LoVo (cell line): ENCODE measurements at regions not wholly inside any gene's neighbourhood (a gene's known extent, or its start where the extent isn't known, plus 50 kb on each side); places are given as distances from the start of the nearest gene placed in this dataset.

ENCODE experiments used
- DNase-seq: peaks from one replicate; pipeline ENCODE4 v3.0.0-alpha.2; 2016; ENCODE audit warnings: low spot score

DNA sequence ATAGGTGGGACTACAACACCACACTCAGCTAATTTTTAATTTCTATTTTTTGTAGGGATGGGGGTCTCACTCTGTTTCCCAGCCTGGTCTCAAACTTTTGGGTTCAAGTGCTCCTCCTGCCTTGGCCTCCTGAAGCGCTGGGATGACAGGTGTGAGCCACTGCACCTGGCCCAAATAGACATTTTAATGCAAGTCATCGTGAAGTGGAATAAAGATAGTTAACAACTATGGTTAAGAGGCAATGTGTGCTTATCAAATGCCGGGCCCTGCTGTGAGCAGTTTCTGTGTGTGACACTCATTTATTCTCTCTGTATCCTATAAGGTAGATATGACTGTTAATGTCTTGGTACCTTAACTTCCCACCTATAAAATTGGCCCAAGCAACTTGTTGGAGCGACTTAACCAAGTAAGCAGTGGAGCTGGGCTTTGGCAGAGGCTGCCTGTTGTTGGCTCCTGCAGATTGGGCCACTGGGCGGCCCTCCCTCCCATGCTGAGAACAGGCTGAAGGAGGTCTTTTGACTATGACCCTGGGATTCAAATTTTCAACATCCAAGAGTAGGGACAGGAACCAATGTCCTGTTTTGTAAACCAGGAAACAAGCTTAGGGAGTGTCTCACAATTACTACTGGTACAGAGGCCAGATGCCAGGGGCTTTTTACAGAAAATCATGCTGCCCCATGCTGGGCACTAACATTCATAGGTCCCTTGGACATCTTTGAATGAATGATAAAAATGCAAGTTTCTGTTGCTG lies 450.7 kb downstream of the TSHZ3 start:
- DNase-seq = no peak

DNA sequence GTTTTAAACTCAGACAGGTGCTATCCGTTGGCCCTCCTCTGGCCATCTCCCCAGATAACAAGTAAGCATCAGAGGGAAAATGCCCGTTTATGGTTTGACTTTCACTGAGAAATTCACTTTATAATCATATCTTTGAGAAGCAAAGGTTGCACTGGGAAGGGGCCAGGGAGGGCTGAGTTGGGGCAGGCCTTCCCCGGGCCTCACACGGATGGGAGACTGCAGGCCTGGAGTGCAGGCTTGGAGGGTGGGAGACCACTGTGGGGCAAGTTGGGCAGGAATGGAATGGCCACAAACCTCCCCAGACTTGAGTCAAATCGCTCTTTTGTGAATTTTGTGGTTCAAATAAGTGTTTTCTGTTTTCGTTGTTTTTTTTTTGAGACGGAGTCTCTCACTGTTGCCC lies 451.7 kb downstream of the TSHZ3 start:
- no peak for DNase-seq

DNA sequence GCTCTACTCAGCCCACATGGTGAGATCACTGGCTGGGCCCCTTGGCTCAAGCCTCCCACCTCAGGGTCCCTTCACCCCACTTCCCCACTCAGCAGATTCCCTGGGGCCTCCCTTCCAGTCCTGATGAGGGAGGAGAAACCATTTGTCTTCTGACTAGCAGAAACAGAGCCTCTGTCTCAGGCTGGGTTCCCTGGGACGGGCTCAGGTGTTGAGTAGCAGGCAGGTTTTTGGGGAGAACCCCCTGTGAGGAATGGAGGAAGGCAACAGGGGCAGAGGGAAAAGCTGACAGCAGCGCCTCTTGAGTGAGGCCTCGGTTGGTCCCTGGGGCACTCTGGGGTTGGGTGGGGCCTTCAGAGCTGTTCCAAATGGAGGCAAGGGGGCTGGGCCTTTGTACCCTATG lies 452.2 kb downstream of the TSHZ3 start:
- no peak for DNase-seq

DNA sequence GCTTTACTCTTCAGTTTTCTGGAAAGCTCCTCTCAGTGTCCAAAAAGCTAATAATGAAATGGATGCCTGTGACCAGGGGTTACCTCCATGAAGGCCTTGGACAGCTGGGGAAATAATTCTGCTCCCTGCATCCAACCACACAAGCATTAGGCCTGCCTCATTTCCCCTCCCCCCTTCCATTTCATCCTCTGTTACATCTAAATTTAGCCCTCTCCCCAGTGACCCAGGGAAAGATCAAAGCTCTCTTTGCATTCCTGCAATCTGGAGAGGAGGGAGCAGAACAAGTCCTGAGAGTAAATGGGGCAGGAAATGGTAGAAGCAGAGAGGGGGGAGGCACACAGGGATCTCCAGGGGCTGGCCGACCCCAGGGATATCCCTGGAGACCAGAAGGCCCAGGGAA lies 452.7 kb downstream of the TSHZ3 start:
- DNase-seq = no peak

DNA sequence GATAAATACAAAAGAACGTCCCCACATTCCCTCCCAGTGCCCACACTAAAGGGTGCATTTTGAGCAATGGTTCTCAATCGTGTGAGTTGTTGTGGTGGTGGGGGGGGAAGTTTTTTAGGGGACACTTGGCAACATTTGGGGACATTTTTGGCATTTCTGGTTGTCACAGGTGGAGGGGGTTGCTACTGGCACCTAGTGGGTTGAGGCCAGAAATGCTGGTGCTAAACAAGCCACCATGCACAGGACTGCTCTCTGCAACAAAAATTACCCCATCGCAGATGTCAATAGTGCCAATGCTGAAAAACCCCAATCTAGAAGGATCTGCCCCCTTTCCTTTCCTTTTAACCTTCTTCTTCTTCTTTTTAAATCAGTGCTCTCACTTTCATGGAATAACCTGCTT lies 453.3 kb downstream of the TSHZ3 start:
- DNase-seq = no peak

DNA sequence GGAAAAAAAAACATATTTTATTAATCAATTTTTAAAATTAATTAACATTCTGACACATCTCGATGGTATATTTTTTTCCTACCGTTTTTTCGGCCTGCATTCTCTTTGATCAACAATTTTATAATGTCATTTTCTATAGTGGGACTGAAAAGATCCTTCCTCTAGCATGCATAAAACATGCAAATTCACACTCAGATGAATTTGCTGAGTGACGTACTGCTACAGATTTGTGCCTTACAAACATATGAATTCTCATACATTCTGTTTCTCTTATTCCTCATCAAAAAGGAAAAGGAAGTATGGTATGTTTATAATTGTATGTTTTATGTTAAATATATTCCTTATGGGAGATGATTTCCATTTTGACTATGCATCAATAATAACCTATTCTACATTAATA lies 458.2 kb downstream of the TSHZ3 start:
- no peak for DNase-seq

DNA sequence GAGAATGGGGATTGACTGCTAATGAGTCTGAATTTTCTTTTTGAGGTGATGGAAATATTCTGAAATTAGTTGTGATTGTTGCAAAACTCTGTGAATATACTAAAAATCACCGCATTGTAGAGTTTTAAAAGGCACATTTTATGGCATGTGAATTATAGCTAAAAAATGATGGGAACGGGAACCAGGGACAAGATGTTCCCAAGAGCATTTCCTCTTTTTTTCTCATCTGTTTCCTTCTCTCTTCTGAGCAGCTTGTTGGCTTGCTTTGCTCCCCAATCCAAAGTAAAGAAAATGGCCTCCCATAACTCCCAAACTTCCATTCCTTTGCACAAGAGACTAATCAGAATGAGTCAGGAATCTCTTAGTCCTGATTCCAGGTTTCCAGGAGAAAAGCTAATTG lies 459.2 kb downstream of the TSHZ3 start:
- no peak for DNase-seq

DNA sequence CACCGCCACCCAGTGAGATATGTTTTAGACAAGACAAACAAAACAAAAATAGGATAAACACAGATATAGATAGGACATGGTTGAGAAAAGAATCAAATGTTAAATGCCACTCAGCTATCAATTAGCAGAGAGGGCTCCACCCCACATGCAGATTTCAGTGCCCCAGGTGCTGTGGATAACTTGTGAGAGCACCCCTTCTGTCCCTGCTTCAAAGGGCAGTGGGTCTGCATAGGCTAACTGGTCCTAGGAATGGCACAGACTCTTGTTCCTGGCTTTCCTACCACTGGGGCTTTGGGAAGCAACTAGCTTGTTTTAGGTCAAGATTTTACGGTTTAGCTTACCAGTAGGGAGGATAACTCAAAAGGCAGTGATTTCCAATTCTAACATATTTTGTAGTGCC lies 460.3 kb downstream of the TSHZ3 start:
- DNase-seq = no peak

DNA sequence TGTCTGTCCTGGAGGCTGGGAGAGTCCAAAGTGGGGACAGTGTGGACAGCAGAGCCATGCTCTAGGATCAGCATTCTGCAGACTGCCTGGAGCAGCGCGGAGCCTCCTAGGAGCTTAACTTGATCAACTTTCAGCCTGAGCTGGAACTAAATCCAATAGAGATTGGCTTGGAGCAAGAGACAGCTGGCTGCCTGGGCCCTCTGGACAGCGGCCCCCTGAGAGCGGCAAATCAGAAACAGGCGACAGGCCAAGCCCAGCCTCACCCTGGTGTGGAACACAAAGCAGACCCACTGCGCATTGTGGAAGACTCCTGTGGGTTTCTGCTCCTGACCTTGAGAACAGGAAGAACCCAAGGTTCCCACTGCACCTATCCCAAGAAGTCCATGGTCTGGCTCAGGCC lies 462.2 kb downstream of the TSHZ3 start:
- no peak for DNase-seq

DNA sequence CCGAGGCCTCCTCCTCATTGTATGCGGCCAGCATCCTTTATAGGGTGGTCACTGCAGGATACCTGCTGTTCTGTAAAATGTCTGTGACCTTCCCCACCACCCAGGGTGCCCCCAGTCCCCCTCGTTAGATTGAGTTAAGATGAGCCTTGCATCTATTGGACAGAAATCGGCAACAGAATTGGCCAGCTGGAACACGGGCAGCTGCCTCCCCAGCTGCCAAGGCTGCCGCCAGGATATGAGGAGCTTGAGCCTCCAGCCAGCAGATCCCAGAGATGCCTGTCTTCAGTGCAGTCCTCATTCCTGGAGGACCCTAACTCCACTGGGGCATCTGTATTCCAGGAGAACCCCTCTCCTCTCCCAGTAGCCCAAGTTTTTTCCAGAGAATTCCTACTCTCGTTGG lies 463.0 kb downstream of the TSHZ3 start:
- DNase-seq = no peak

DNA sequence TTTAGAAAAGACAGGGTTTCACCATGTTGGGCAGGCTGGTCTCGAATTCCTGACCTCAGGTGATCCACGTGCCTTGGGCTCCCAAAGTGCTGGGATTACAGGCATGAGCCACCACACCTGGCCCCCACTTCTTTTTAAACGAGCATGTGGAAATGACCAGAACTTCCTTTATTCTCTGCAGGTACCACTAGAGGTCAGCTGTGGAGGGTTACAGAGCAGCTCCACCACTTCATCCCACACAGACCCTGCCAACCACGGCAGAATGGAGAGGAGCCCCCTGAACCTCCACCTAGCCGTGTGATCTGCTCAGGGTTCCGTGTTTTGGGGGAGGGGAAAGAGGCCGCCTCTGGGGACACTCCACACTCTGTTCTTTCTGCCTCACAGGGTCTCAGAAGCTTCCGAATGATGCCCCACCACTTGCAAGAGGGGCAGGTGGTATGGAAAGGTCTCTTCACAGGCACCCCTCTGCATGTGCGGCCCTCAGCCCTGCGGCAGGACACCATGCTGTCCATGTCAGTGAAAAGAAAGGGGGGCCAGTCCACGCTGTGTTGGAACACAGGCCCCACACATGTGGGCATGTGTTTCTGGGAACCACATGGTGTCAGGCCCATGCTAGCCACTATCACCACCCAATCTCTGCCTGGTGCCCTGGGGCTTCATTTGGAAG lies 465.0 kb downstream of the TSHZ3 start:
- DNase-seq = no peak

DNA sequence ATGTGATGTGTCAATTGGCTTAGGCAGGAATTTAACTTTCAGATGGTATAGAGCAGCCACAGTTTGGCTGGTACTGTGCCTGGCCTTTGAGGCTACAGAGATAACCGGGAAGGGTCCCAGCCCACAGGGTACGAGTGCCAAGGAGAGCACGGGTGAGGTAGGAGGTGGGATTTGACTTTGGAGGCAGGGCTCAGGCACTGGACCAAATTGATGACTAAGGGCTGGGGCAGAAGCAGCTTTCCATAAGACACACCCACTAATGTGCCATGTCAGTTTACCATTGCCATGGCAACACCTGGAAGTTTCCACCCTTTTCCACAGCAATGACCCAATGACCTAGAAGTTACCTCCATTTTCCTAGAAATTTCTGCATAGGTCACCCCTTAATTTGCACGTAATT lies 466.2 kb downstream of the TSHZ3 start:
- DNase-seq = no peak

DNA sequence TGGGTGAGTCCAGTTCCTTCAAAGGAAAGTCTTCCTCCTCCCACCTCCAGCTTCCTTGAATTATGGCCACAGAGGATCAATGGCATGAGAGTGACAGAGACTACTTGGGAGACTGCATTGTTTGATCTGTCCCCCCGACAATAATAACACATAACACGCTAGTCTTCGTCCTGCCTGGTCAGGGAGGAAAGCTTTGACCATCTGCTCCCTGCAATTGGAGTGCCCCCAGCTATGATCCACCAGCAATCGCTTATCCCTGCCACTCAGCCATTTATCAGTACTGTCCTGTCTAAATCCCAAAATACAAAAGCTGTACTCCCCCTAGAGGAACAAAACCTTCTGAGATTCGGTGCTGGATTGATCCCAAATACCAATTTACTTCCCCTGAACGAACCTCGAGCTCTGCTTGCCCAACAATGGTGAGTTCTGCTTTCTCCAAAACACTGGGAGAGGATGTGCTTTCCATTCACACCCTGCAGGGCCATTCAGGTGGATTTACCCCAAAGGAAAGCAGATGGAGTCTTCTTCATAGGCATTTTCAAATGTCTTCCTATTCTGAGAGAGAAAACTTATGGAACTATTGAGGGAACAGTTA lies 466.7 kb downstream of the TSHZ3 start:
- no peak for DNase-seq

DNA sequence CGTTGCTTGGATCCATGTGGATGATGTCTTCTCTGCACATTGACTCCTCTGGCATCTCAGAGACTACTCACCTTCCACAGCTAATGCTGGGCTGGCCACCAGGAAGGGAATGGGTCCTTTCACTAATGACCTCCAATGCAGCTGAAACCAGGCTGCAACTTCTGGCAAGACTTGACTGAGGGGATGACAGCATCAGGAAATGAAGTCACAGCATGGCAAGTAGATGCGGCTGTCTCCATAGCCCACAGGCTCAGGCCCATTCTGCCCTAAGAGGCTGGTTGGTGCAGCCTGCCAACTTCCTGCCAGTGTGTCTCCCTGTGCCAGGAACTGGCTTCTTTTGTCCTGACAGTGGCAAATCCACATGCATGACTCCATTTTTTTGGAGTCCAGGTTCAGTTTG lies 467.3 kb downstream of the TSHZ3 start:
- no peak for DNase-seq

DNA sequence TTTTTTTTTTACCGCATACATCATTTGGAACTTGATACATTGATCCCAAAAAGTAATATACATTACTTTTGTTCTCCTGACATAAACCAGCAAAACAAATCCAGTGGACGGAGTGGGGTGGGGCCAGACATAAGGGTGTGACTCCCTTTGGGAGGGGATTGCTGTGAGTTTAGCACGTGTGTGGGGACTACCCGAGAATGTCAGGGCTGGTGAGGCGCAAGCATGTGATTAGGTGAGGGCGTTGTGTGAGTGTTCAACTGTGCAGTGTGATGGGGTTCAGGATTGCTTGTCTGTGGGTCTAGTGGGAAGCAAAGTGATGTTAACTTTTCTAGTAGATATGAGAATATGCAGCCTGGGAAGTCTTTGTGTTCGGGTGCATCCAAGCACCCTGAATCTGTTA lies 468.0 kb downstream of the TSHZ3 start:
- no peak for DNase-seq

DNA sequence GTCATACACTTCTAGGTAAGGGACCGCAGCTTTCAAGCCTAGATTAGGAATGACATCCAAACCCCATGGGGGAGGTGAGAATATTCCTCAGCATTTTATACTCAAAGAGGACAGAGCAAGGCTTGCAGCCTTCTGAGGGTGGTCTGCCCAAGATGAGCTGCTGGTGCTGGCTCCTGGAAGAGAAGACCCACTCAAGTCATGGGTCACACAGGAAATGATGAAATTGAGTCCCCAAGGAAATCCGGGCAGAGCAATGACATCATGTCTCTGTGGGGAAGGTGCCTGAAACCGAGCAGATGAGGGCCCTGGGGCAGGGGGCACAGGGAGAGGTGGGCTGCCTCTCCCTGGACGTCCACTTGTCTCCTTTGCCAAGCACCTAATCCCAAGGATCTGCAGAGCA lies 468.7 kb downstream of the TSHZ3 start:
- DNase-seq = no peak

DNA sequence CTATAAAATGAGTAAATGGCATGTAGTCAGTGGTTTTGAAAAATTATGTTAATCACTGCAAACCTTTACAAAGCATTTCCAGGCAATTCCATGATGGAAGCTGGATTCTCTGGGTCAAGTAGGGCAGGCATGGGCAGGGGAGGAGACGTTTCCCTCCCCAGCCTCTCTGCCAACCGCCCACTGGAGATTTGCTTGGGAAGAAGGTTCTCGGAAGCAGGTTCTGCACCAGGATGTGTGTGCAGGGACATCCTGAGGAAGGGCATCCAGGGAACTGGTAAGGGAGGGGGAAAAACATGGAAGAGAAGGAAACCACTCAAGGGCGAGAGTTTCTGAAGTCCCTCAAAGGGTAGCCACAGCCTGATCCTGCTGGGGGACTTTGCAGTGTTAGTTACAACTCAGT lies 469.1 kb downstream of the TSHZ3 start:
- DNase-seq = no peak

DNA sequence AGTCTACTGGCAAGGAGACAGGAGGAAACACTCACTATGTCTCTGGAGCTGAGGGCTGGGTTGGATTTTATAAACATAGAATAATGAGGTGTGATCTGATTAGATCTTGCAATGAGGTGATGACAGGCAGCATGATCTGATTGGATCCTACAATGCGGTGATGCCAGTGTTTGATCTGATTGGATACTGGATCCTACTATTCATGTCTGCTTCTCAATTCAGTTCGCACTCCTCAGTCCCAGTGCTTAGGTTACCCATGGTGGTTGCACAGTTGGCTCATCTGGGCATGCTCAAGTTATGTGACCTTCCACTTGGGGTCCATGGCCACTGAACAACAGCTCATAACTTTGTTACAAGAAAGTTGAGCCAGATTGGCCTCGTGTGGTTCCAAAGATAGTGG lies 469.5 kb downstream of the TSHZ3 start:
- no peak for DNase-seq

DNA sequence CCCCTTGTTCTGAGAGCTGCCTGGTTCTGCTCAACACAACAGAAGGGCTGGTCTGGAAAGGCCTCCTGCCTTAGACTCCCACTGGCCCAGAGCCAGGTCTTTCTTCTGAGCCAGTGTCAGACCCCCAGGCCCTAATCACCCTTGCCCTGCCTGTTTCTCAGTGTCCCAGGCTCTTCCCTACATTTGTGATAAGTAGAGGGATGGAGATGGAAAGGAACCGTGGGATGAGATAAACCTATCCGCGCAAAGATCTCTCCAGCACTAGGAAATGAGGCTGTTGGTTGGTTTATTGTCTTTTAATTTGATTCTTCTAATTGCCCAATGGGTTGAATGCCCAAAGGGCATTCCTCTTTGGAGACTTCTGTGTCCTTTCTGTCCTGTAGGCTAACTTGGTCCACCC lies 470.0 kb downstream of the TSHZ3 start:
- no peak for DNase-seq

DNA sequence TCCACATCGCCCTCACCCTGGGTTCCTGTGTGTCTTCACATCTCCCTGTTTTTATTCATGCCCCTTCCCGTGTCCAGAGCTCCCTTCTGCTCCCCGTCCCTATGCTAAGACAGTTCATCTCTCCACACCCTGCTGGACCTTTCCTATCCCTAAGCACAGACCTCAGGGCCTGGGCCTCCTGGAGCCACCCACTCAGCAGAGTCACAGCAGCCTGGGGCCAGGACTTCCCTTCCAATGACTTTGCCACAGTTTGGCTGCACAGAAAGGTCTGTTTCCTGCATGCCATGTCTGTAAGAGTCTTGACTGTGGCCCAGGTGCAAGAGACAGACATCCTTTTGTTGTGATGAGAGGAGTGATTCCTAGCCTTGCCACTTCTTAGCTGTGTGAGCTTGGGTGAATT lies 470.7 kb downstream of the TSHZ3 start:
- DNase-seq = no peak

DNA sequence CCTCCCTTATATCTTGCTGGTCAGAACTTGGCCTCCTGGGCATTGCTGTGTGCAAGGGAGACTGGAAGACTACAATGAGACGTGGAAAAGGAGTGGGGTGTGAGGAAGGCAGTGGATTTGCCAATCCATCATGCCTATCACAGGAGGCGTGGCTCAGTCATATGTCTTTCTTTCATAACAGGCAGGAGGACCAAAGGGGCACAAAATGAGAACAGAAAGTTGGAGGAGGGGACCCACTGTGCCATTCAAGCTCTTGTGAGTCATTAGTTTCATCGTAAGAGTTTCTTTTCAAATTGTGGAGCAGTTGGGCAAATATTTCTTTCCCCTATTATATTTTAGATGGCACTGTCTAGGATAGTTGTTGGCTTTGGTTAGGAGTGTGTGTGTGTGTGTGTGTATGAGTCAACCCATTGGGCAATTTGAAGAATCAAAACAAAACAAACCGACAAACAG lies 471.5 kb downstream of the TSHZ3 start:
- DNase-seq = no peak

DNA sequence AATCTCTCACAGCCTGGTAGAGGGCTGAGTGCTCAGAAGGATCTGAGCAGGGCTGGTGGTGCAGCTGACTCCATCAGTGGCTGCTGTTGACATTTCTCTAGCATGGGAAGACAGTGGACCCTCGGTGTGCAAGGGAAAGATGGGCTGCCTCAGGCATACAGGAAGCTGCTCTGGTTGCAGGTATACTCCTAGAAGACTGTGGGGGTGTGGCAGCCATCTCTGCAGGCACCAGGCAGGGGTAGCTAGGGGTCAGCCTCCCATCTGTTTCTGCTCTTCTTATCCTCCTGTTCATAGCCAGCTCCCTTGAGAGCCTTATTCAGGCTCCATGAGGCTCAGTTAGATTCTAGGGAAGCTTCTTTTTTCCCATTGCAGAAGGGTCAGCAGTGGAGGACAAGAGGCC lies 475.5 kb downstream of the TSHZ3 start:
- no peak for DNase-seq

DNA sequence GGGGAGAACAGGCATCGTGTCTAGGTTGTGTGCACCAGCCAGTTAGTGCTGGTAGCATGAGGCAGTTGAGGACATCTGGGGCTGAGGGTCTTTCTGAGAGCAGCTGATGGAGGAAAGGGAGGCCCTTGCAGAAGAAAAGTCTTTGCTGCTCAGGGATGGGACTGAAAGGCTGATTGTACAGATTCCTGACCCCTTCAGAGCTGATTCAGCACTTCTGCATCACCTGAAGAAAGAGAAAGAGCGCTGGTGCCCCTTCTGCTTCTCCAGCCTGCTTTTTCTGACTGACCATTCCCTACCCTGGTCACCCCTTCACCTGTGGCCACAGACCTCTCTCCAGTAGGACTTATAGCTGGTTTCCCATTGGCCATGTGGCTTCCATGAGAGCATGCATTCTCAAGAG lies 476.2 kb downstream of the TSHZ3 start:
- DNase-seq = no peak

DNA sequence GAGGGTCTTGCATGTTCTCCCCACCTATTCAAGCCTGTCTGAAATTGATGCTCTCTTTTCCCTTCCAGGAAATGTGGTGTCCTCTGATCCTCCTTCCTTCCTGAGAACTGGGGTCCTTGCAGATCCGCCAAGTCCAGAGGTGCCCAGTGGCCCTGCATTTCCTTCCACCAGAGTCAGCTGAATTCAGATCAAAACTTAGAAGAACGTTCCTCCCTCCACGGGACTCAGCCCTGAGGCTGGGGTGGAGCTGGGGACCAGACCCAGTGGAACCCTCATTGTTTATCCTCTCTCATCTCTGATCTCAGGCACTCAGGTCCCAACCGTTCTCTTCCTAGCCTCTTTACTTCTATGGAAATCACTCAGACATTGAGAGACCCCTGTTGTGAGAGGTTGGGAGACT lies 477.3 kb downstream of the TSHZ3 start:
- DNase-seq = no peak
